ENCODE measurements at regions not wholly inside any gene's neighbourhood (a gene's known extent, or its start where the extent isn't known, plus 50 kb on each side); places are given as distances from the start of the nearest gene placed in this dataset.
A peak's percentile ranks its signal among the peaks of the same experiment; 100 is the strongest.

DNA sequence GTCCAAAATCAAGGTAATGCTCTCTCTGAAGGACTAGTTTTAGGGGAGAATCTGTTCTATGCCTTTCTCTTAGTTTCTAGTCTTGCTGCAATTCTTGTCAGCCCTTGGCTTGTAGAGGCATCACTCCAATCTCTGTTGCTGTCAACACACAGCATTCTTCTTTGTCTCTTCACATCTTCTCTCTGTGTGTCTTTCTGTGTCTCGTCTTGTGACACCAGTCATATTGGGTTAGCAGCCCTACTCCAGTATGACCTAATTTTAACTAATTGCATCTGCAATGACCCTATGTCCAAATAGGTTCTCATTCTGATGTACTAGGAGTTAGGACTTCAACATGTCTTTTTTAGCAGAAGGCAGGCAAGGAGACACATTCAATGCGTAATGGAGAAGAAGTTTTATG, 1110.6 kb downstream of the DTWD2 start:
- DNase-seq = no peak

DNA sequence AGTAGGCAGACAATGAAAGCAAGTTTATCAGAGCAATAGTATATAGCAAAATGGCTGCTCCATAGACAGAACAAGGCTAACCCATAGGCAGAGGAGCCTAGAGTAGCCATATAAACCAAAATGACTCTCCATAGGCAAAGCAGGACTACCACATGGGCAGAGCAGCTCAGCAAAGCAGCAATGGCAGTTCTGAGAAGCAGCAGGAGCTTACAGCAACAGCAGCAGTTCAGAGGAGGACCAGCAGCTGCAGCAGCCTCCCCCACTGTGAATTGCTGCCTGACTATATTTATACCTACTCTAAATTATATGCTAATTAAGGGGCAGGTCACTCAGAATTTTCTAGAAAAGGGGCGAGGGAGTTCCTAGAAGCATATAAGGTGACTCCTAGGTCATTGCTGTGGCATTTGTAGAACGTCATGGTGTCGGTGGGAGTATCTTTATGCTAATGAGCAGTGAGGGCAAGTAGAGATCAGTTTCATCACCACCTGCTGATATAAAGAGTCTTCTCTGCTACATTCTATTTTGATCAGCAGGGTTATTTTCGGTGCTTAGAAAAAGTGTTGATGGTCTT, 1115.5 kb downstream of the DTWD2 start:
- DNase-seq = no peak

DNA sequence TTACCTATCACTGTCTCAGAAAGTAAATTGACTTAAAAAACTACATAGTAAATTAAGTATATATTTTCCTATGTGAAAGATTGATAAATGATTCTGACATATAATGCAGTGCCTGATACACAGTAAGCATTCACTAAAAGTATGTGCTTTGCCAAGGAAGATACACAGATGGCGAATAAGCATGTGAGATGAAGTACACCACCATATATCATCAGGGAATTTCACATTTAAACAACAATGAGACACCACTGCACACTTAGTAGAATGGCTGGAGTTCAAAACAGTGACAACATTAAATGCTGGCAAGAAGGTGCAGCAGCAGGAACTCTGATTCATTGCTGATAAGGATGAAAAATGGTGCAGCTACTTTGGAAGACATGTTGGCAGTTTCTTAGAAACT, 1118.8 kb downstream of the DTWD2 start:
- DNase-seq = no peak

DNA sequence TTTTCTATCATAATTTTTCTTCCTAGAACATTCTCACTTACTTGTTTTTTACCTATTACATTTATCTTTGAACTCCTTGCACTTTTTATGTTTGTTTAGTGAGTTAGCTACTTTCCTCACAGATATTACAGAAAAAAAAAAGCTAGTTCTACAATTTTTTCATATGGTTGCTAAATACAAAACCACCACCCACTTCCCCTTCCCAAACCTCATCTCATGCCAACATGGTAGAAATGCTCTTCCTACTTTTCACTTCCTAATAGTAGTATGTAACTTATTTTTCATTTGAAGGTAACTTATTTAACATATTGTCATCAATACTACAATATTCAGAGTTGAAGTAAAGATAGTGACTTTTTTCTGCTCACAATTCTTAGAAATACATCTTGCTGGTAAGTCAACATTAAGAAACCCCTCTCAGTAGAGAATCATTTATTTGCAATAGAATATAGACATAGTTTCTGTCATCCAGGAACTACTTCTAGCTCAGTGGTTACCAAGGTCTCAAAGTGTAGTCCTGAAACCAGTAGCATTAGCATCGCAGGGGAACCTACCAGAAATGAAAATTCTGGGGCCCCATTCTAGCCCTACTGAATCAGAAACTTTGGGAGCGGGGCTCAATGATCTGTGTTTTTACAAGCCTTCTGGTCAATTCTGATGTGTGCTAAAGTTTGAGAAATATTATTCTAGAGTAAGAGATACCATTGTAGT, 1124.6 kb downstream of the DTWD2 start:
- no peak for DNase-seq

DNA sequence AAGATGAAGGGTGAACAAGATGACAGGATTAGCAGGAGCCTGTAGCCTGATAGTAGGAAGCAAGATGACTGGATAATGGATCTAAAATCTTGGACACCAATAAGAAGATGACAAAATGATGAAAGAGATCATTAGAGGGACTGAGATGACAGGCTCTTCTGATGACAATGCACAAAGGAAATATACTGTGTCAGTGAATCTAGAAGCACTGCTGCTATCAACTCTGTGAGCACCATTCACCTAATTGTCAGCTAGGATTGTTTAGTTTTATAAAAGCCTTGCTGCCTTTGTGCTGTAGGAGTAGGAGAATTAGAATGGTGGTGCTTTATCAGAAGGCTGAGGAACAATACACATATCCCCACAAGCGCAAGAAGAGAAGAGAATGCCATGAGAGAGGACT, 1127.8 kb downstream of the DTWD2 start:
- DNase-seq = no peak

DNA sequence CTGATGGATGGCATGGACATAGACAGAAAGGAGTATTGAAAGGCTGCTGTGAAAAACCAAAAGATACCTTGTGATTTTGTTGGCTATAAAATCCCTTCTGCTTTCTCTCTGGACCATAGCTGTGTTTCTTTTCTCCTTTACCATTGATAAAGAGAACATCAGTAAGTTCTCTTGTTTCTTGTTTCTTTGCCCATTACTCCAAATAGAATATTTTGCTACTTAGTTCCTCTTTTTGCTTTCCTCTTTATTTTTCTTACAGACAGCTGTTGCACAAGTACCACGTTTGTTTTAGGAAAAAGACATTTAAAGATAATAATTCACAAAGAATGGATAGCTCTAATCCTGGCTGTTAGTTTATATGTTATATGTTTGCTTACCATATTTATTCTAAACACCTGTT, 1129.2 kb downstream of the DTWD2 start:
- DNase-seq = no peak

DNA sequence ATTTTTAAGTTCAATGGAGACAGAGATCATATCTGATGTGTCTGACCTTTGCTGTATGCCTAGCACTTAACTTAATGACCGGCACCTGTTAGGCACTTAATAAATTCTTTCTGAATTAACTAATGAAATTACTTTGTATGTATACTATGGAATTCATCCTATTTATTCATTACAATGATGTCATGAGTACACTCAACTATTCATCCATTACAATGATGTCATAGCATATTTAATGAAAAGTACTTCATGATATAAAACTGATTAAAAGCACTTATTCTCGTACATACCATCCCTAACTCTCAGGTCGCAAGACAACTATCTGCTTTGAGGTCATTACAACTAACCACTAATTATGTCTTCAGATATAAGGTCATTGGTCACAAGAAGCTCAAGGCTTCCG, 1131.6 kb downstream of the DTWD2 start:
- no peak for DNase-seq

DNA sequence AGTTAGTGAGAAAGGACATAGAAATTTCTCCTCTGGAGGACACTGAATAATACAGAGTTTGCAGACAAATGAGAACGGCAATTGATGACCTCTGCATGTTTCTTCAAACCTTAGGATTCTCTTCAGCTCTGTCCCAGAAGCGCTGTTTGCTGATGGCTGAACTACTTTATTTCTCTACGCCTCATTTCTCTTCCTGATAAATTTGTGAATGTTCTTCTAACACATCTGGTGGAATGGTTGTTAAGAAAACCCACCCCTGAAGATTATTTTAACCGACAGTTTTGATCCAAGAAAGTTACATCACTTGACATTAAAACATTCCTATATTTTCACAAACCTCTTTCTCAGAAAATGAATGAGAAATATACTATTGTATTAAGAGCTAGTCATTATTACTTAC, 1150.6 kb downstream of the DTWD2 start:
- DNase-seq = no peak

DNA sequence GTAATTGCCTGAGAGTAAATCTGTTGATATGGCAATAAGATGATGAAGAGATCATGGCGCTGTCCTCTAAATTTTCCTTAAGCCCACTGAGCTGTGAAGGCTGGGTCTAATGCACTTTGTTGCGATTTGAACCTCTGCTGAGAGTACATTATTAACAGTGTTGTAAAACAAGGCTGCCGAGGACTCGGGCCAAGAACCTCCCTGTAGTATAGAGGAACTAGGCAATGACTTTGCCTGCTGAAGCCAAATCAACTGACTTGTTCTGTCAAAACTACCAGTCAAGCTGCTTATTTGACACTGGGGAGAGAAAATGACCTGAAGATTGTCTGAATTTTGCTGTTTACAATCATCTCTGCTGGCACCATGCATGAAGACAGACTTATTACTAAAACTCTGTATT, 1154.7 kb downstream of the DTWD2 start:
- DNase-seq = no peak

DNA sequence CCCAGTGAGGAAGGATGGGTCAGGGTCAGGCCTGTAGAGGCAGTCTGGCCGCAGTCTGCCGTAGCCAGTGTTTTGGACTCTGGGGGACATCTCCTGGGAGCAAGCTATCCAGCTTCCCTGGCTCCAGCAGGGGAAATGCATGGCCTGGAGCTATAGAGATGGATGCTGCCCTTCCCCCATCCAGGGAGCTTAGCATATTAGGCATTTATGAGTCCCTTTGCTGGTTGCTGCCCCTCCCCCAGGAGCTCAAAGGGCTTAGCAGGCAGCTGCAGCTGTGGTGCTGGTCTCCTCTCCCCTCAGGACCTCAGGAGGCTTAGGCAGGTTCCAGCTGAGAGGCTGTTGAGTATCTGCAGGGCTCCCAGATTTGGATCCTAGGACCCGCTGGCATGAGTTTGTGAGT, 1158.7 kb downstream of the DTWD2 start:
- DNase-seq = no peak

DNA sequence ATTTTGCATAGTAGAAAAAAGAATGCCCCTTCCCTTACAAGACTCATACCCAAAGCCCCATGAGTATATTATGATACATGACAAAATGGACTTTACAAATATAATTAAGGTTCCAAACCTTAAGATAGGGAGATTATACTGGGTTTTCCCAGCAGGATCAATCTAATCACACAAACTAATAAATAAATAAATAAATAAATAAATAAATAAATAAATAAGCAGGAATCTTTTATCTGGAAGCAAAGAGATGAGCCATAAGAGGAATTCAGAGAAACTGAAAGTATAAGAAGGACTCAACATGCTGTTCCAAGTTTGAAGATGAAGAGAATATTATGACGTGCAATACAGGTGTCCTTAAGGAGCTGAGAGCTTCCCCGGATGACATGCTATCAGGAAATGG, 1174.5 kb downstream of the DTWD2 start:
- DNase-seq = no peak

DNA sequence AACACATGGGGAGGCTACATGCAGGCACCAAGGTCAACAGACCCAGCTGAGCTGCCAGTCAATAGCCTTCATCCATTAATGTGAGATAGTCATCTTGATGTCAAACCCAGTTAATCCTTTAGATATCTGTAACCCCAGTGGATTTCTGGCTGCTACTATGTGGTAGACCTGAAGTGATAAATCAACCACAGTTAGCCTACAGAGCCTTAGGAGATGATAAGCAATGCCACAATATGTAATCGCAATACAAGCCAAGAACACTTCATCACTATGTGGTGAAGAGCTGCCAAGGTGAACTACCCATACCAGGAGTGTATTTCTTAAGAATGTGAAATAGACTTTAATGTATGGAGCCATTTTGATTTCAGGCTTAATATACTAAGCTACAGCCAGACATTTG, 1175.5 kb downstream of the DTWD2 start:
- DNase-seq = no peak

DNA sequence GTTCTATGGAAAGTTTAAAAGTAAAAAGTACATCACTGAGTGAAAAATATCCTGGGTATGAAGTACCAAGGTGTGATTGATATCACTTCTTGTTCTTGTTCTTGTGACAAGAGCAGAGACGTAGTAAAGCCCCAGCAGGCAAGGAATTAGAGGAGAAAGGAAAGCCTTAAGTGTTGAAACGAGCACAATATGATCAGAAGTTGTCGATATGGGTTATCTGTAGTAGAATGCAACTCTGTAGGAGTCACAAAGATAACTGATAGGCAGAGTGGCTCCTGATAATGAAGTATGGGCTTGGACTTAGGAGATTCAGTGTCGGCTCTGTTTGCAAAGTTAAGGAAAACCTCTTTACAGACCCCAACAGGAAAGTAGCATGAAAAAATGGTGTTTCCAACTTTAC, 1179.1 kb downstream of the DTWD2 start:
- DNase-seq = no peak

DNA sequence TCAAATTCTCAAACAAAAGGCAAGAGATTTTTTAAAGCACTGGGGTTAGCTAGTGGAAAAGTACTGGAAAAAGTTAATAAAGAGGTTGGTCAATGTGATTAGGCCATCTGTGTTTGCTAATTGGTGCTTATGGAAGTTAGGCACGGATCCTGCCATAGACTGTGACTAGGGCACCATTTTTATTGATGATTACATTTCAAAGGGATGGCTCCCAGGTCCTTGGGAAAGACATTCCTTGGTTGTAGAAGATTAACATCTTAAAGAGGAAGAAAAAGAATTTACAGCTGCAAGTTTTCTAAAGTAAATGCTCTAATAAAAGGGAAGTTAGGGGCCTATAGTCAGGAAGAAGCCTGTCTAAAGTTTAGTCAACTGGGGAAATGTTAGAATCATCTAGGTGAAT, 1183.3 kb downstream of the DTWD2 start:
- DNase-seq = no peak

DNA sequence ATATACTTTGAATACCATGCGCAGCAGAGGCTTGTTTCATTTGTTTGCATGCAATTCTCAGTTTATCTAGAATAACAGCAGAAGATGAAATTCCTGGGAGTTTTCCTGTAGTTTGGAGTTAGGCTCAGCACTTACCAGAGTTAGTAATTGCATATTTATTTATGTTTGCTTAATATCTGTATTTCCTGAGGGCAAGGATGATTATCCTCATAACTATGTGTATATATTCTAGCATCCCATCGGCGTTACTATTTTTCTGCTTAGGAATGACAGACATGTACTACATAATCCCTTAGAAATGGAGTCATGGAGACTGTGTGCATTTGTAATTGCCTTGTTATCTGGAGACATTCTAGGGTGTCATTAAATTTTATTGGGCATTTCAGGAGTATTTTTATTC, 1184.8 kb downstream of the DTWD2 start:
- peak; percentile 20 for DNase-seq

DNA sequence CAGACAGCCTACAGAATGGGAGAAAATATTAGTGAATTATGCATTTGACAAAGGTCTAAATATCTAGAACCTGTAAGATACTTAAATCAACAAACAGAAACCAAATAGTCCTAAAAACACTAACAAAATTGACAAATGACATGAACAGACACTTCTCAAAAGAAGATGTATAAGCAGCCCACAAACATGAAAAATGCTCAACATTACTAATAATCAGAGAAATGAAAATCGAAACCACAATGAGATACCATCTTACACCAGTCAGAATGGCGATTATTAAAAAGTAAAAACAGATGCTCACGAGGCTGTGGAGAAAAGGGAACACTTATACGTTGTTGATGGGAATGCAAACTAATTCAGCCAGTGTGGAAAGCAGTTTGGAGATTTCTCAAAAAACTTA, 1186.8 kb downstream of the DTWD2 start:
- no peak for DNase-seq

DNA sequence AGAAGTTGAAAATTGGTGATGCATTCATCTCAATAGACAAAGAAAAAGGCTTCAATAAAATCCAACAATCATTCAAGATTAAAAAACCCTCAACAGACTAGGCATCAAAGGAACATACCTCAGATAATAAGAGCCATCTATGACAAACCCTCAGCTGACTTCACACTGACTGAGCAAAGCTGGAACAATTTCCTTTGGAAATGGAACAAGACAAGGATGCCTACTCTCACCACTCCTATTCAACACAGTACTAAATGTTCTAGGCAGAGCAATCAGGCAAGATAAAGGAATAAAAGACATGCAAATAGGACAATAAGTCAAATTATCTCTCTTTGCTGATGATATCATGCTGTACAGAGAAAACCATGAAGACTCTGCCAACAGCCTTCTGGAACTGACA, 1188.1 kb downstream of the DTWD2 start:
- no peak for DNase-seq

DNA sequence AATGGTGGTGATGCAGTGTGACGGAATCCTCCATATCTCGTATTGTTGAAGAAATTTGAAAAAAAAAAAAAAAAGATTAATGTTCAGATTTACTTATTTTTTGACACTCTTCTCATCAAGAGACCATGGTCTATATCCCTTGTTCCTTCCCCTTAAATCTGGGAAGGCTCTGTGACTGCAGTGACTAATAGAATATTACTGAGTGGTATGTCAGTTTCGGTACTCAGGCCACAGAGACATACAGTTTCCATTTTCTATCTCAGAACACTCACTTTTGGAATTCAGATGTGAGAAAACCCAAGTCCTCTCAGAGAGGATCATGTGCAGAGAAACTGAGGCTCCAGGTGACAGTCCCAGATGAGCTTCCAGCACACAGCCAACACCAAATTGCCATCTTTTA, 1193.5 kb downstream of the DTWD2 start:
- no peak for DNase-seq

DNA sequence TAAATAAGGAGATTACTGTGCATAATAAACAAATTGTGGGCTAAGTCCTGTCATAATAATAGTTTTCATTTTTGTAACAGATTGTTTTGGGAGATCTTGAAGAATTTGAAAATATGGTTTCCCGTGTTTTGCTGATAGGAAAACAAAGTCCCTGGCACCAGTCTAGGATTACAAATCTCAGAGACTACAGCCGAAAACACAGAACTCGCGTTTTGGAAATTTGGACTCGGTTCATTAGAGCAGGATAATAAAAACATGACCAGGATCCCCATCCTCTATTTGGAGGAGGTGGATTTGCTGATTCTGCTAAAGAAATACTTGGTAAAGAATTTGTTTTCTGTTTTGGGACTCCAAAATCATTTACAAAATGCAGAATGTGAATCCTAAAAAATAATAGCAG, 1194.4 kb downstream of the DTWD2 start:
- DNase-seq = no peak

DNA sequence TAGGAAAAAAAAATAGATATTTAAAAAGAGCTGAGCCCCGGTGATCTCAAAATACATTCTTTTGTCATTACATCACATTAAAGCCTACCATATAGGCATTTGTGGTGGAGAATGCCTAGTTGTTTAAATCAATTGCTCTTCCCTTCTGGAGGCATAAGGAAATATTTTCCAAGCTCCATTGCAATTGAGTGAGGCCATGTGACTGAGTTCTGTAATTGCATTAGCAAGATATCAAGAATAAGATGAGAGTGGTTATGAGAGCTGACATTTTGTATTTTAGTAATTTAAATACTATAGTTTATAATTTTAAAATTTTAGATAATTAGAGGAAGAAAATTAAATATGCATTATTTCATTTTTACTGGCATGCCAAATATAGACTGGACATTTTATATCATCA, 1195.9 kb downstream of the DTWD2 start:
- no peak for DNase-seq

DNA sequence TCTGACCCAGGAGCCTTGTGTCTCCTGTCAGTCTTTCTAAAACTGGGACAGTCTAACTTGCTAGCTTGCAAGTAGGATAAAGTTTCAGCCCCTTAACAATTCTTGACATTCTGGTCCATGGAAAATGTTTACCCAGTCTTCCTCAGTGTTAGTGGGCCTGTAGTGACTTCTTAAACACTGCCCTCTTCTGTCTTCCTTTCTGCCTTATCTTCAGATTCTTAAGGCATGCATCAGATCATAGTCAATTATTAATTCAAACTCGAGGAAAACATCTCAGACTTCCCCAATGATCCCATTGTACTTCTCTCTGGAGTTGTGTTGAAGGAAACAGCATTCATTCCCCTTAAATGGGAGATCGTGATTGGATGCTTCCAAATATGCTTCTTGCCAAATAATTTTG, 1199.8 kb downstream of the DTWD2 start:
- DNase-seq = no peak

DNA sequence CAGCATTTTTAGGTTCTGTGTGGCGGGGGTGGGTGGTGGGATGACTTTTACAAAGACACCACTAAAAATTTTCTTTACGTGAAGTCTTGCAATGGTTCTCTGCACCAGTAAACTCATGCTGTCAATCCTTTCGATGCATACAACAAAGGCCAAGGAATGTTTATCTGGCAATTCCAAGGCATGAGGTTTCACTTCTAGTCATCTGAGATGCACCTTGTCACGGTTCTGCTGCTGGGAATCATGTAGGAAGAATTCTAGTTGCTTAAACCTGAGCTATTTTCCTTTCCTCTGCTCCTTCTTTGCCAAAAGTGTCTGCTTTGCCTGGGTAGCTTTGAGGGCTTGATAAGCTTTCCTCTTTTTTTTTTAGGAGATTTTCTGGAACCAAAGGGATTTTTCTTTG, 1204.5 kb upstream of the SEMA6A start:
- no peak for DNase-seq

DNA sequence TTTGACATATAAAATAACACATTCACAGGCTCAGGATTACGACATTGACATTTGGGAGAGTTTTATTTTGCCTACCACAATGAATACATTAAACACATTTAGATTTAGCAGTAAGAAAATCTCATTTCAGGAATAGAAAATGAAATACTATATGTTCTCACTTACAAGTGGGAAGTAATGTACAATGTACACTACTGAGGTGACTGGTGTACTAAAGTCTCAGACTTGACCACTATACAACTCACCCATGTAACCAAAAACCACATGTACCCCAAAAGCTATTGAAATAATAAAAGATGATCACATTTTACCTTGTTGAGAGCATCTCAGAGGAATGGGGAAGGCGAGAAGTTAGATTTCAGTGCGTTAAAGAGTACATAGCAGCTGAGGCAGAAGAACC, 1202.4 kb upstream of the SEMA6A start:
- DNase-seq = no peak

DNA sequence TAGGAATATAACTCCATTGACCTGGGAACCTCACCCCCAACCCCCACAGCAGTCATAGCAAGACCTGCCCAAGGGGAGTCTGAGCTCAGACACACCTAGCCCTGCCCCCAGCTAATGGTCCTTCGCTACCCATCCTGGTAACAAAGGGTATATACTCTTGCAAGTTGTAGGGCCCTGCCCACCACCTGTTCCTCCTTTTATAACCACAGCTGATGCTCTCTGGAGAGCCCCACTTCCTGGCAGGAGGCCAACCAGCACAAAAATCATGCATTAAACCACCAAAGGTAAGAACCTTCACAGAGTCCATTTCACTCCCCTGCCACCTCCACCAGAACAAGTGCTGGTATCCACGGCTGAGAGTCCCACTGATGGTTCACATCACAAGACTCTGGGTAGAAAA, 1195.3 kb upstream of the SEMA6A start:
- no peak for DNase-seq

DNA sequence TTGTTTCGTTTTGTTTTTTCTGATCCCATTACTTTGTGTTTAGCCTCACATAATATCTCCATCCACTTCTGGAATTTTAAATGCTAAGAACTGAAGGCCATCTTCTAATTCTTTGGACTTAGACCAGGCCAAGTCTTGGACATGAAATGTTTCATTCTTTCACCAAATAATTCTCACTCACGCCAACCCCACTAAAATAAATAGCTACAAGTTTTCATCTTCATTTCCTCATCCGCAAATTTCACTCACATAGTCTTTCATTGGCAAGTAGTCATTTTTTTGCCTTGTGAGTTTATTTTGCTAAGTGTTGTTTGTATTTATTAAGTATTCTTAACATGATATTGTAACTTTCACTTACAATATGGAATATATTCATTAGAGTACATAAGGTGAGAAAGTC, 1188.6 kb upstream of the SEMA6A start:
- no peak for DNase-seq
